ENCODE measurements at regions not wholly inside any gene's neighbourhood (a gene's known extent, or its start where the extent isn't known, plus 50 kb on each side); places are given as distances from the start of the nearest gene placed in this dataset.

DNA sequence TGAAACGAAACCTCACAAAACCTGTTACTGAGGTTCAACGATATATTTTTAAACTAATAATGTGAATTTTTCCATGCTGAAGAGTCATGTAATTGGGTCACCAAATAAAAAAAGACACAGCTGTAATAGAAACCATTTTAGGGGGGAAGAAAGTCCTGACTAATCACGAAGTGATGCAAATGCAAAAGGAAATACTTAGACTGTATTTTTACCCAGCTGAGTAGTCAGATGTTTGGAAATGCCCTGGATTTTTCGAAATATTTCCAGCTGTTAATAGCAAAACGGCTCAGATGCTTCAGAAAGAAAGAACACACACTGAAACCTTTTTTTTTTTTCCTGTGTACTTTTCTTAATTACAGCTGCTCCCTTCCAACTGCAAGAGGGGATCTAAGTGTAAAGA is 210.3 kb downstream of the SETD4 start:
- DNase-seq (ENCODE audit: low spot score): no peak
- ATAC-seq (ENCODE audit: low FRiP score): no peak
- TF ChIP-seq, protein P1, sequence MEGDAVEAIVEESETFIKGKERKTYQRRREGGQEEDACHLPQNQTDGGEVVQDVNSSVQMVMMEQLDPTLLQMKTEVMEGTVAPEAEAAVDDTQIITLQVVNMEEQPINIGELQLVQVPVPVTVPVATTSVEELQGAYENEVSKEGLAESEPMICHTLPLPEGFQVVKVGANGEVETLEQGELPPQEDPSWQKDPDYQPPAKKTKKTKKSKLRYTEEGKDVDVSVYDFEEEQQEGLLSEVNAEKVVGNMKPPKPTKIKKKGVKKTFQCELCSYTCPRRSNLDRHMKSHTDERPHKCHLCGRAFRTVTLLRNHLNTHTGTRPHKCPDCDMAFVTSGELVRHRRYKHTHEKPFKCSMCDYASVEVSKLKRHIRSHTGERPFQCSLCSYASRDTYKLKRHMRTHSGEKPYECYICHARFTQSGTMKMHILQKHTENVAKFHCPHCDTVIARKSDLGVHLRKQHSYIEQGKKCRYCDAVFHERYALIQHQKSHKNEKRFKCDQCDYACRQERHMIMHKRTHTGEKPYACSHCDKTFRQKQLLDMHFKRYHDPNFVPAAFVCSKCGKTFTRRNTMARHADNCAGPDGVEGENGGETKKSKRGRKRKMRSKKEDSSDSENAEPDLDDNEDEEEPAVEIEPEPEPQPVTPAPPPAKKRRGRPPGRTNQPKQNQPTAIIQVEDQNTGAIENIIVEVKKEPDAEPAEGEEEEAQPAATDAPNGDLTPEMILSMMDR (IDR thresholded peaks at IDR 0.05): no peak

DNA sequence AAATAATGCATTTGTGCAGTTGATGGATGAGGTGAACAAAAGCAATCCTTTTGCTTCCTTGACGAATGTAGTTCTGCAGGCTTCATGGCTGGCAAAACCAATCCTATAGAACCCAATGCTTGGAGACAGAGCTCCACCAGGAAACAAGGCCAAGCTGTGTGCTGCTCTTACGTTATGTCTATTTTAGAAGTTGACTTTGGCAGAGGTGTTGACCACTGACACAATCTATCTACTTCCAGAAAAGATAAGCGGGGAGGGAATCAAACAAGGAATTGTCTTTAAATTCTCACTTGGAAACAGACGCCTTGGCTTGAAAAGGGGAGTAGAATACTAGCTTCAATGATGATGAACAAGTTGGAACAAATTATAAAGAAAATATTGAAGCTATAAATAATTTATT is 211.2 kb downstream of the SETD4 start:
- DNase-seq (ENCODE audit: low spot score) (no peak), ATAC-seq (ENCODE audit: low FRiP score) (no peak)
- TF ChIP-seq, protein P1 (IDR thresholded peaks at IDR 0.05): no peak

DNA sequence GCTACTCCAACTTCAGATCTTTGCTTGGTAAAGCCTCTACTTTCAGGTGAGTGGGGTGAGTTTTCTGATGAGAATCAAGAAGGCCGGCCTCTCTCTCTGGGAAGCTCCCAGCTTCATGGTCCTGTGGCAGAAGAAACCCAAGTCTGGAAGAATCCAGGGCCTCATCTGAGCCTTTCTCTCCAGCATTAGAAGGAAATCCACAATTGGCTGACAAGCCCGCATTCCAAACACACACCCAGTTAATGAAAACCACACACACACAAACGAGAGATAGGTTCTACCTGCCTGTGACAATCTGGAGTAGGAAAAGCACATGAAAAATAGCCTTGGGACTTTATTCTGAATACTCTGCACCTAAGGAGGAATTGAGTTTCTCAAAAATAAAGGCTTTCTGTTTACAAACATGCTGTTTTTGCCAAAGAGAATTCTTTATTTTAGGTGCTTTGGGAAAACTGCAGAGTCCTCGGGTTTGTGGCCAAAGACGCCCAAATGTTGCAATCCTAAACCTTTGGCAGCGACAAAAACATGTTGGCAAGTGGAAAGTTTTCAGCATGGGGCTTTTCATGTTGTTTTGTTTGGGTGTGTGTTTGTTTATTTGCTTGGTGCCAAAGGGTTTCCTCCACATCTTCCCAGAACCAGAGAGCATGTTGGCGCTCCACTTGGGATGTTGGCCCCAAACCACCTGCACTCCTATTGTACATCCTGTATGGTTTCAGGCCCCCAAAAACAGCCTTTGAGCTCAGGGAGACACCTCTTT is 216.2 kb downstream of the SETD4 start:
- DNase-seq (ENCODE audit: low spot score) (no peak), ATAC-seq (ENCODE audit: low FRiP score) (no peak)
- TF ChIP-seq, protein P1 (IDR thresholded peaks at IDR 0.05): no peak

DNA sequence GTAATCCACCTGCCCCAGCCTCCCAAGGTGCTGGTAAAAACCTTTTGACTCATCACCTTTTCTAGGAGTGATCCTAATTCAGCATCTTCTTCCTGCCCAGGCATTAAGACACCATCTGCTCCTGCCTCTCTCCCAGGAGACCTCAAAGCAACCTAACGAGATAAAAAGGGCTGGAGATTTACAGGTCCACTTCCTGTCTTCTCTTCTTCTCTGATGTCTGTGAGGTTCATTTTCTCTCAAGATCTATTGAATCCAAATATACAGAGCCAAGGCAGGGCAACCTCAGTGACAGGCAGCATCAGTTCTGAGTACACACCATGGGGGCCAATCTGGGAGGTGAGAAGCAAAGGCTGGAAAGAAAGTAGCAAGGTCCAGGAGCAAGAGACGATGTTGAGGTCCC is 219.4 kb downstream of the SETD4 start:
- TF ChIP-seq, protein P1 (IDR thresholded peaks at IDR 0.05): no peak
- no peak for ATAC-seq (ENCODE audit: low FRiP score)
- no peak for DNase-seq (ENCODE audit: low spot score)

DNA sequence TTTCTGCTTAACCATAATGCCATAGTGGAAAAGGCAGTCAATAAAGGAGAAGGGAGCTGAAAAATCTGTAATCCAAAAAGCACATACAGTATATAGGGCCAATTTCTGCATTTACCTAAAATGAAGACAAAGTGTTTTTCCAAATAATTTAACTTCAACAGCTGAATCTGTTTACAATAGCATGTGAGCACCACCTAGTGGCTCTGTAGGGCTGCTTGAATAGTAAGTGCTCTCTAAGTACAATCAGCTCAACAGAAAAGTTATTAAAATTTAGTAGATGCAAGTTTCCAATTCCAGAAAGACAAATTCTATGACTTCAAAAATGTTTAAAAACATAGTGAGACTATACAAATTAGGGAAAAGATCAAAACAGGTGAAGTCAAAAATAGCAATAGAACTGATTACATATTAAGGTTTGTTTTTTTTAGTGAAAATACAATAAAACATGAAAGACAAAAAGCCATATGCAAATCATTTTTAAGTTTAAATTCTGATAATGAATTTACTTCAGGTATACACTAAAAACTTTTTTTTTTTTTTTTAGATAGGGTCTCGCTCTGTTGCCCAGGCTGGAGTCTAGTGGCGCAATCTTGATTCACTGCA is 220.0 kb downstream of the SETD4 start:
- no peak for ATAC-seq (ENCODE audit: low FRiP score)
- TF ChIP-seq, protein P1 (IDR thresholded peaks at IDR 0.05): peak in 1 of 3 donors; percentile 28
- DNase-seq (ENCODE audit: low spot score): no peak

DNA sequence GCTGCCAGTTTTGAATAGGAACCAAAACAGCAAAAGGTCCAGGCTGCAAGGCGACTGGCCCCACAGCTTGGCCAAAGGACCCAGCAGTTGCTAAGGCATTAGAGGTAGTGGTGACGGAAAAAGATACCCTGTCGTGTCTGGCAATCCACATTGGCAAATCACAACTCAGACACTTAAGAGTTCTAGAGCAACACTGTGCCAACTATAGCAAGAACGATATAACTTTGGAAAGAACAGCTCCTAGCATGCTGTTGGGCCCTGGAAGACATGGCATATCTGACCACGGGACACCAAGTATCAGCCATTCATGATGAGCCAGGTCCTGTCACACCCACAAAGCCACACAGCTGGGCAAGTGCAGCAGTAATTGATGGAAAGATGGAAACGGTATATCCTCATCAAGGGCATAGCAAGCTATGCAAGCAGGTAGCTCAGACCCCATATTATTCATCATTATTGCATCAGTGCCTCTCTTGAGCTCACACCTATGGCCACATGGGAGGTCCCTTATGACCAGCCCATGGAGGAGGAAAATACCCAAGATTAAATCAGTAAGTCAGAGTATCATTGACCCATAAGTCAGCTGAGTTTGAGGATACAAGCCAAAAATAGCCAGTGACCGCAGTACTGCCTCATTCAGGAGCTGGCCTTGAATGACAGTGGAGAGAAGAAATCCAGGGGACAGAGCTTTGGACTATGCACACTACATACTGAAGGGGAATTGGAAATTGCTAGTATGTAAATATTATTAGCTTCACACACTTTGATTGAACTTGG is 221.2 kb downstream of the SETD4 start:
- TF ChIP-seq, protein P1 (IDR thresholded peaks at IDR 0.05): no peak
- DNase-seq (ENCODE audit: low spot score) (no peak), ATAC-seq (ENCODE audit: low FRiP score) (no peak)
